AG04450 (cell line): ENCODE measurements at regions not wholly inside any gene's neighbourhood (a gene's known extent, or its start where the extent isn't known, plus 50 kb on each side); places are given as distances from the start of the nearest gene placed in this dataset.

Experiments
- CTCF ChIA-PET: fragments of 300-600, 350-600 bp; formaldehyde crosslinking; extraction: SDS; loops from one replicate; lab custom pipeline; 2022; ENCODE audit warnings: antibody characterized with exemption, inconsistent platforms; lab: Charles Lee
- POLR2A ChIA-PET: fragments of 350-600 bp; formaldehyde crosslinking; extraction: SDS; loops from one replicate; lab custom pipeline; 2021; ENCODE audit warnings: antibody characterized with exemption, inconsistent platforms; lab: Yijun Ruan, JAX
- DNase-seq: peaks from one replicate; pipeline ENCODE4 v3.0.0-alpha.2; 2011; ENCODE audit warnings: low read depth, low spot score
- H3K27ac ChIP-seq: one replicate; pipeline ENCODE4 v1.5.1; 2012; ENCODE audit warnings: low read depth, low read length, control low read depth
- H3K27me3 ChIP-seq: one replicate; pipeline ENCODE4 v1.6.0; 2012; ENCODE audit warnings: low read length; ENCODE audit not compliant: control insufficient read depth, insufficient read depth
- H3K4me3 ChIP-seq: 2 replicates; pipeline ENCODE4 v1.5.1; 2011; ENCODE audit warnings: mild to moderate bottlenecking, low read depth, low read length, control low read depth
- H3K9me3 ChIP-seq: 2 replicates; pipeline ENCODE4 v1.5.1; 2012; ENCODE audit warnings: low read length; ENCODE audit not compliant: control insufficient read depth, insufficient read depth
- CTCF ChIP-seq: IDR thresholded peaks from 2 replicates; pipeline ENCODE4 v1.5.1; 2011; ENCODE audit warnings: low read depth, low read length, control low read depth, inconsistent platforms

- ChIA-PET CTCF (no interaction called here), POLR2A (no interaction called here)
- no peaks in the 10 kb centered on the region for H3K27me3 ChIP-seq
- H3K9me3 ChIP-seq: no peaks in the 10 kb centered on the region
- no peak for TF ChIP-seq CTCF
- H3K4me3 ChIP-seq: no peak overlapping the region
- no peak overlapping the region for H3K27ac ChIP-seq
- DNase-seq: no peak
Measured at GRCh38 chr7:30232391-30232790, 52.0 kb upstream of the ZNRF2 start.
